ENCODE measurements at regions not wholly inside any gene's neighbourhood (a gene's known extent, or its start where the extent isn't known, plus 50 kb on each side); places are given as distances from the start of the nearest gene placed in this dataset.

DNA sequence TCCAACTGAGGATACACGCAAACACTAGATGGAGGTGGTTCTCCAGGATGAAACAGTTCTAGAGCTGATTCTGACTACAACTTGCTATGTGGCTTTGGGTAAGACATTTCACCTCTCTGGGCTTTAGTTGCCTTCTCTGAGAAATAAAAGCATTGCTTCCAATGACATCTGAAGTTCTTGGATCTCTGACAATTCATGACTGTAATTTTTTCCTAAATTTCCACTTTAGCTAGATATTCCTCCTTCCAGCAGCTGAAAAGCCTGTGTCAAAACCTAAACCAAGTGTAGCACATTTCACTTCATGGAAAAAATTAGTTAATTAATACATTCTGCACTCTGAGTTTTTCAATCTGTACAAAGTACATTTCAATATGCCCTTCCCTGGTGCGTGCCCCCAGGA, 50.0 kb upstream of the ANK3 start:
- no peaks in the 10 kb centered on the region for H3K4me1 ChIP-seq
- H3K4me2 ChIP-seq (ENCODE audit: low read length), result no peak overlapping the region
- H3K27me3 ChIP-seq (ENCODE audit: control insufficient read depth, insufficient read depth, low read length), result no peaks in the 10 kb centered on the region
- no peak overlapping the region for H3K4me3 ChIP-seq (ENCODE audit: low read depth, low read length)
- no peaks in the 10 kb centered on the region for H3K36me3 ChIP-seq (ENCODE audit: control insufficient read depth, insufficient read depth, low read length)
- no peak overlapping the region for H2AFZ ChIP-seq
- H3K9me3 ChIP-seq (ENCODE audit: control insufficient read depth, low read length), result no peaks in the 10 kb centered on the region
- TF ChIP-seq, protein P1, sequence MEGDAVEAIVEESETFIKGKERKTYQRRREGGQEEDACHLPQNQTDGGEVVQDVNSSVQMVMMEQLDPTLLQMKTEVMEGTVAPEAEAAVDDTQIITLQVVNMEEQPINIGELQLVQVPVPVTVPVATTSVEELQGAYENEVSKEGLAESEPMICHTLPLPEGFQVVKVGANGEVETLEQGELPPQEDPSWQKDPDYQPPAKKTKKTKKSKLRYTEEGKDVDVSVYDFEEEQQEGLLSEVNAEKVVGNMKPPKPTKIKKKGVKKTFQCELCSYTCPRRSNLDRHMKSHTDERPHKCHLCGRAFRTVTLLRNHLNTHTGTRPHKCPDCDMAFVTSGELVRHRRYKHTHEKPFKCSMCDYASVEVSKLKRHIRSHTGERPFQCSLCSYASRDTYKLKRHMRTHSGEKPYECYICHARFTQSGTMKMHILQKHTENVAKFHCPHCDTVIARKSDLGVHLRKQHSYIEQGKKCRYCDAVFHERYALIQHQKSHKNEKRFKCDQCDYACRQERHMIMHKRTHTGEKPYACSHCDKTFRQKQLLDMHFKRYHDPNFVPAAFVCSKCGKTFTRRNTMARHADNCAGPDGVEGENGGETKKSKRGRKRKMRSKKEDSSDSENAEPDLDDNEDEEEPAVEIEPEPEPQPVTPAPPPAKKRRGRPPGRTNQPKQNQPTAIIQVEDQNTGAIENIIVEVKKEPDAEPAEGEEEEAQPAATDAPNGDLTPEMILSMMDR (IDR thresholded peaks at IDR 0.05), result no peak
- no peak overlapping the region for H3K9ac ChIP-seq
- H3K27ac ChIP-seq, result no peak overlapping the region
- no peaks in the 10 kb centered on the region for H3K79me2 ChIP-seq
